GM04503 (cell line): ENCODE measurements at regions not wholly inside any gene's neighbourhood (a gene's known extent, or its start where the extent isn't known, plus 50 kb on each side); places are given as distances from the start of the nearest gene placed in this dataset.
A peak's percentile ranks its signal among the peaks of the same experiment; 100 is the strongest.

Experiments
- DNase-seq: peaks from one replicate; pipeline ENCODE4 v3.0.0-alpha.2; 2012; ENCODE audit warnings: low read depth

GRCh38 chr1:199700551-199700950 lies 327.0 kb upstream of the NR5A2 start:
- no peak for DNase-seq

- DNase-seq, result peak; percentile 22
Observed at GRCh38 chr1:199701726-199702125, 325.8 kb upstream of the NR5A2 start.

GRCh38 chr1:199704231-199704630 lies 323.3 kb upstream of the NR5A2 start:
- DNase-seq, result no peak

- no peak for DNase-seq
Observed at GRCh38 chr1:199705825-199706224, 321.7 kb upstream of the NR5A2 start.

- no peak for DNase-seq
Observed at GRCh38 chr1:199706826-199707606, 320.5 kb upstream of the NR5A2 start.

GRCh38 chr1:199710974-199711373 lies 316.5 kb upstream of the NR5A2 start:
- no peak for DNase-seq

- no peak for DNase-seq
Observed at GRCh38 chr1:199716729-199717128, 310.8 kb upstream of the NR5A2 start.

GRCh38 chr1:199719156-199719842 lies 308.2 kb upstream of the NR5A2 start:
- no peak for DNase-seq

- no peak for DNase-seq
Observed at GRCh38 chr1:199720496-199720895, 307.0 kb upstream of the NR5A2 start.

- DNase-seq, result no peak
Observed at GRCh38 chr1:199721001-199721400, 306.5 kb upstream of the NR5A2 start.

- DNase-seq, result no peak
Observed at GRCh38 chr1:199723250-199723956, 304.1 kb upstream of the NR5A2 start.

GRCh38 chr1:199724049-199724448 lies 303.5 kb upstream of the NR5A2 start:
- no peak for DNase-seq

- DNase-seq, result no peak
Observed at GRCh38 chr1:199725002-199725565, 302.4 kb upstream of the NR5A2 start.

- DNase-seq, result no peak
Observed at GRCh38 chr1:199727682-199728081, 299.8 kb upstream of the NR5A2 start.

- no peak for DNase-seq
Observed at GRCh38 chr1:199728345-199728744, 299.2 kb upstream of the NR5A2 start.

- no peak for DNase-seq
Observed at GRCh38 chr1:199733125-199733524, 294.4 kb upstream of the NR5A2 start.

GRCh38 chr1:199734186-199734585 lies 293.3 kb upstream of the NR5A2 start:
- DNase-seq, result no peak

- no peak for DNase-seq
Observed at GRCh38 chr1:199735660-199736059, 291.9 kb upstream of the NR5A2 start.

GRCh38 chr1:199736646-199737045 lies 290.9 kb upstream of the NR5A2 start:
- DNase-seq, result no peak

- no peak for DNase-seq
Observed at GRCh38 chr1:199741586-199741985, 285.9 kb upstream of the NR5A2 start.

- peak; percentile 31 for DNase-seq
Observed at GRCh38 chr1:199742547-199742946, 285.0 kb upstream of the NR5A2 start.

- DNase-seq, result no peak
Observed at GRCh38 chr1:199743227-199743626, 284.3 kb upstream of the NR5A2 start.
